ENCODE measurements at regions not wholly inside any gene's neighbourhood (a gene's known extent, or its start where the extent isn't known, plus 50 kb on each side); places are given as distances from the start of the nearest gene placed in this dataset.

- TF ChIP-seq CTCF (IDR thresholded peaks at IDR 0.05; ENCODE audit: borderline replicate concordance, extremely low read depth, low read length, poor library complexity, severe bottlenecking): no peak
- TF ChIP-seq EZH2 (IDR thresholded peaks at IDR 0.05; ENCODE audit: borderline replicate concordance, low read depth, low read length, severe bottlenecking): no peak
These were observed 214.6 kb upstream of the RGS18 start for GRCh38 chr1:191943684-191944083.
